GM18517 (cell line): ENCODE measurements at regions not wholly inside any gene's neighbourhood (a gene's known extent, or its start where the extent isn't known, plus 50 kb on each side); places are given as distances from the start of the nearest gene placed in this dataset.

Experiments
- ATAC-seq: cut with Tn5 transposase; IDR thresholded peaks from one replicate; pipeline ENCODE4 v1.9.1; 2021; ENCODE audit warnings: mild to moderate bottlenecking, moderate library complexity; ENCODE audit not compliant: unreplicated experiment

DNA sequence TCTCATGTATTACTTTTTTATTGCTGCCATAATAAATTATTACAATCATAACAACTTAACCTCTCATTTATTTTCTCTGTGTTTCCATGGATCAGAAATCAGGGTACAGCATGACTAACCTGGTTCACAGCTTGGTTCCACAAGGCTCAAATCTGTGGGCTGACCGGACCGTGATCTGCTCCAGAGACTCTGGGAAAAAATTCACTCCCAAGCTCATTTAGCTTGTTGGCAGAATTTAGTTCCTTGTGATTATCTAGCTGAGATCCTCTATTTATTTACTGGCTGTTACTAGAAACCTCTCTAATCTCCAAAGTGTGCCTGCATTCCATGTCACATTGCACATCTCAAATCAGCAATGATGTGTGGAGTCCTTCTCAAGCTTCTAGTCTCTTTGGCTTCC is 386.6 kb downstream of the DIPK2A start:
- ATAC-seq, result no peak

- no peak for ATAC-seq
Observed at GRCh38 chr3:144361002-144361401, 389.4 kb downstream of the DIPK2A start.

GRCh38 chr3:144362126-144362525 is 390.5 kb downstream of the DIPK2A start:
- no peak for ATAC-seq

- no peak for ATAC-seq
Observed at GRCh38 chr3:144363856-144364255, 392.2 kb downstream of the DIPK2A start.

GRCh38 chr3:144364737-144365136 is 393.1 kb downstream of the DIPK2A start:
- ATAC-seq, result no peak

- no peak for ATAC-seq
Observed at GRCh38 chr3:144369129-144369879, 397.7 kb downstream of the DIPK2A start.

DNA sequence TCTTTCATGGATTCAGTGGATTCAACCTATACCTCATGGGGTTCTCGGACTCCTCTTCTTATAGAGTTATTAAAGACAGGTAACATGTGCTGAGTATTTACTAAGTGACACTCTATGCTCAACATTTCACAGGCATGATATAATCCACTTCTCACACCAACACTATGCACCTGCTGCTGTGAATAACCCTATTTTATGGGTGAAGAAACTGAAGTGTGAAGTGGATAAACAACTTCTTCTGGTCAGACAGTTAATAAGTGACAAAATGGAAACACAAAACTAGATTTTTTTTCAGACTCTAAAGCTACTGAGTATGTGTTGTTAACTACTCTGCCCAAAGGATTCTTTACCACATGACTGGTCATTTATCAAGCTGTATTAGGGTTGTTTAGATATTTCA is 403.5 kb downstream of the DIPK2A start:
- ATAC-seq, result no peak

DNA sequence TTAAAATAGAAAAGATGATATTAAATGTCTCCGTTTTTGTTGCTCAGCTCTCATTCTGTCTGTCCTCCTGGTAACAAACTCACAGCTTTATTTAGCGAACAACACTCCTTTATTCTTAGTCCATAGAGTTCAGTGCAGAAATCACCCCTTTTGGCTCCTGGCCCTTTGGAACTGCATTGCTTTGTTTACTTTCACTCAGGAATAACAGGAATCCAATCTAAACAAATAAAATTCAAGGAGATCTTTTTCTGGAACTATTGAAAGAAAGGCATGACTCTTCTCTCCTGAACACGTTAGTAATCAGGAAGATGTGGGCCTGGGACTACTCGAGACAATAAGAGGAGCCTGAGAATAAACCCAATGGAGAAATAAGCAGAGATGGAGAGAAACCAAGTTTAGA is 409.2 kb downstream of the DIPK2A start:
- ATAC-seq, result no peak

DNA sequence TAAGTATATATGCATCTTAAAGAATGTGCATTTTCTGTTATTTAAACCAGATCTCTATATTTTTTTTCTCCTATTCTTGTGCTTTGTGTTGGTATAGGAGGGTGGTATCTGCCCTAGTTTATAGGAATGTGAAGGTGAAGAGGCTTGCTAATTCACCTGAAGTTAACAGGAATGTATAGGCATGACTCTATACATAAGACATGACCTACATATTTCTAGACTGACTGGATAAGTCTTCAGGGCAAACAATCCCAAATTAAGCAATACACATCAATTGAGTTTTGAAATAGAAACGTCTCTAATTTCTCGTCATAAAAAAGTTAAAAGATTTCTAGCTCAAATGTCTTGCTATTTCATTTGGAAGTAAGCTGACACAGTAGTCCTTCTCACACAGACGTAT is 410.0 kb downstream of the DIPK2A start:
- ATAC-seq, result no peak

DNA sequence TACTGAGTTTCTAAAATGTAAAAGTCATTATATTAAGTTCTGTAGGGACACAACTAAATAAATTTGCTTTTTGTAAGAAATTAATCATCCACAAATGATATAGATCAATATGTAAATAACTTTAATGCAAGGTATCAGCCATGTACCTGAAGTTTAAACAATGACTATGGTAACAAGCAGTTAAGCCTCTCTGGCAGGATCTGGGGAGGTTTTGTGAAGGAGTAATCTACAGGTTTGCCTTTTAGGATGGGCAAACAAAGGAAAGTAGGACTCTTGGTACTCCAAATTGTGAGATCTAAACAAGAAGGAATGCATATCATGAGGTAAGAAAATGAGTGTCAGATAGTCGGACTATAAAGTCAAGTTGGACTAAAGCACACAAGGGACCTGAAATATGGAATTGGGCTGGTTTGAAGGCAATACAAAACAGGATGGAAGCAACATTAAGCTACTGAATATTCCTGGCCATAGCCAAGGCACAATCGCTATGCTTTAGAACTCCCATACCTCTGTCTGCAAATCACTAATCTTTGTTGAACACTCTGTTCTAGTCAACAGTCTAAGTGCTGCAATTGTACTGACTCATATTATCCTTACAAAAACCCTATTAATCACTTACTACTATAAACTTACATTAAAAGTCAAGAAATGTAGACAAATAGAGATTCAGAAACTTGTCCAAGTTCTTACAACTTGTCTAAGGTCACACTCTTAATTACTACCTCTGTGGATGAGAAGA is 412.8 kb downstream of the DIPK2A start:
- no peak for ATAC-seq

- ATAC-seq, result no peak
Observed at GRCh38 chr3:144390786-144391185, 419.2 kb downstream of the DIPK2A start.

DNA sequence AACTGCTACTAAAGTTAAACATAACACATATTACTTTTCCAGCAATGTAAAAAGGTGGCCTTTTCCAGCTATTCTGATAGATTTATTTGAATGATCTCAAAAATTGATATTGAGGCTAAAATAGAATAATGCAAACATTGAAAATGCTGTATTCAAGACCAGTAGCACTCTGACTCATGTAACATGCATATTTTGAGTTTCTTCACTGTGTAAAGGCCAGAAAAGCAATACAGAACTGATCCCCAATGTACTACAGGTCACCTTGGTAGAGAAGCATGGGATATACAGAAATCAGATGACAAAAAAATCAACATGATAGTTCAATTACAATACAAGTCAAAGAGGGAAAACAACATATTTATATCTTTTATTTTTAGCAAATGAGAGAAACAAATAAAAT is 419.6 kb downstream of the DIPK2A start:
- no peak for ATAC-seq

GRCh38 chr3:144394032-144394431 is 422.4 kb downstream of the DIPK2A start:
- no peak for ATAC-seq

GRCh38 chr3:144402430-144402829 is 430.8 kb downstream of the DIPK2A start:
- ATAC-seq, result no peak

- no peak for ATAC-seq
Observed at GRCh38 chr3:144403040-144403457, 431.4 kb downstream of the DIPK2A start.

DNA sequence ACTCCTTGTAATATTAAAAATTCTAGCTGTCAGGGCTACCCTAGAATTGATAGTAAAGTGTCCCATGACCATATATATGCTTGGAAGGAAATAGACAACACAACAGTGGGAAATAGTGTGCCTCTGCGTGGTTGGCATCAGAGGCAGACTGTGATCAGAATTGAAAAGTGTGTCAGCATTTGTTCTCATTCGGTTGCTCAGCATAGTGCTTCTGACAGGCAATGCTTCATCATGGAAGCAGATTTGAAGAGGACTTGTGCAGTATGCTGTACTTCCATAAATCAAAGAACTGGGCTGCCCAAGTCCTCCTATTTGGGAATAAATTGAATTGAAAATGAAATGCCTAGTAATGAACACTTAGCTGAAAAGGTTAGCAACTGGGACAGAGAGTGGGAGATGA is 435.7 kb downstream of the DIPK2A start:
- no peak for ATAC-seq

DNA sequence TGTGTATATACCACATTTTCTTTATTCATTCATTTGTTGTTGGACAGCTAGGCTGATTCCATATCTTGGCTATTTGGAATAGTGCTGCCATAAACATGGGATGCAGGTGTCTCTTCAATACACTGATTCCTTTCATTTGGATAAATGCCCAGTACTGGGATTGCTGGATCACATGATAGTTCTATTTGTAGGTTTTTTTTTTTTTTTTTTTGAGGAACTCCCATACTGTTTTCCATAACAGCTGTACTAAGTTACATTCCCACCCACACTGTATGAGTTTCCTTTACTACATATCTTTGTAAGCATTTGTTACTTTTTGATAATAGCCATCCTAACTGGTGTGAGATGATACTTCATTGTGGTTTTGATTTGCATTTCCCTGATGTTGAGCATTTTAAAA is 437.7 kb downstream of the DIPK2A start:
- no peak for ATAC-seq

- no peak for ATAC-seq
Observed at GRCh38 chr3:144413068-144413467, 441.4 kb downstream of the DIPK2A start.

DNA sequence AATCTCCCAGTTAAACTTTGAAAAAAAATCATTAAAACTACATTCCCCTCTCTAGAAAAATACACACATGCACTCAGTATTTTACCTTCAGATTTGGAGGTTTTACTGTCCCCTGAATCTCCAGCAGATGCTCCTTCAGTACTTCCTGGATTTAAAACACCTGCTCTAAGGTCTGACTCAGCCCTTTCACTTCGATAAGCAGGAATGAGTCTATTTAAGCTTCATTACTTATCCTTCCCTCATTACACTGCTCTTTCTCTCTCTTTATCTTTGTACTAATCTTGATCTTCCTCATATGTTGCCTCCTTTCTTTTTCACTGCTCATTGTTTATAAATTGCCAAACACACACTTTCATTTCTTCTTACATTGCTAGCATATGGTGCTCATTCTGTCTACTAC is 443.9 kb downstream of the DIPK2A start:
- ATAC-seq, result no peak

DNA sequence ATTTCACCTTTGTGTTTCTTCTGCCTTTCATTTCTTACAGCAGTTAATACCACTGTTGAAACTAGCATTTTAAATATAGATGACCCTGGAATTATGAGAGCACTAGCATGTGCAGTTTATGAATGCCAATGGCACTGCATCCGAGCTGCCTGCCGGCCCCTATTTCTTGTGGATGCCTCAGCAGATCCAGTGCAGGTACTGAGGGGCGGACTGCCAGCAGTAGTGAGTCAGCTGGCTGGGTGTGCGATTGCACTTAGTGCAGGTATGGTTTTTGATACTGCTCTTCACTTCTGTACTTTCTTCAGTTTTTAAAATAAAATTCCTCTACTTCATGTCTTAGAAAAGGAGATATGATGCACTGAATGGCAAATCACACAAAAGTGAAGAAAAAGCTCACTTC is 453.0 kb downstream of the DIPK2A start:
- ATAC-seq, result no peak

DNA sequence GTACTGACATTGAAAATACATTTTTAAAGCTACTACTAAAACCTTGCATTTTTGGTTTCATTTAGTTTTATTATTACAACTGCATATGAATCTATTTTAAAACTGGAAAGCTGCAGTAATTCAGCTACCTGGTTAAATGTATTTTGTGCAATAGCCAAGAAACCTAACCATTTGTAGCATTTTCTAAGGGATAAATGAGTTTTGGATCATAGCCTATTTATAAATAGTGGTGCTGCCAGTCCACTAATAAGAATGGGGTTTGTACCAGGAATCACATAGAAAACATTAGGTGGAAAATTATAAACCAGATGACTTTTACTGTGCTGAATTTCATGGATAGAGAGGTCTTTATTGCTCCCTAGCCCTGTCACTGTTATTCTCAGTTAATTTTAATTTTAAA is 454.7 kb downstream of the DIPK2A start:
- no peak for ATAC-seq

- ATAC-seq, result no peak
Observed at GRCh38 chr3:144426967-144427366, 455.3 kb downstream of the DIPK2A start.
